ENCODE measurements at regions not wholly inside any gene's neighbourhood (a gene's known extent, or its start where the extent isn't known, plus 50 kb on each side); places are given as distances from the start of the nearest gene placed in this dataset.

GRCh38 chr18:29164020-29164706, 987.2 kb upstream of the CDH2 start:
- no peak for TF ChIP-seq CTCF (IDR thresholded peaks at IDR 0.05; ENCODE audit: insufficient read depth, low read depth, low read length, missing control alignments)
- H3K4me3 ChIP-seq (ENCODE audit: low read depth, low read length) = no peak overlapping the region
- DNase-seq (ENCODE audit: low read depth) = no peak

- no peak for TF ChIP-seq CTCF (IDR thresholded peaks at IDR 0.05; ENCODE audit: insufficient read depth, low read depth, low read length, missing control alignments)
- H3K4me3 ChIP-seq (ENCODE audit: low read depth, low read length) = no peak overlapping the region
- DNase-seq (ENCODE audit: low read depth) = no peak
Observed at GRCh38 chr18:29163596-29163995, 986.7 kb upstream of the CDH2 start.

- DNase-seq (ENCODE audit: low read depth) = no peak
- no peak overlapping the region for H3K4me3 ChIP-seq (ENCODE audit: low read depth, low read length)
- no peak for TF ChIP-seq CTCF (IDR thresholded peaks at IDR 0.05; ENCODE audit: insufficient read depth, low read depth, low read length, missing control alignments)
Observed at GRCh38 chr18:29161429-29161828, 984.5 kb upstream of the CDH2 start.

GRCh38 chr18:29160170-29160569, 983.2 kb upstream of the CDH2 start:
- DNase-seq (ENCODE audit: low read depth) = no peak
- no peak overlapping the region for H3K4me3 ChIP-seq (ENCODE audit: low read depth, low read length)
- TF ChIP-seq CTCF (IDR thresholded peaks at IDR 0.05; ENCODE audit: insufficient read depth, low read depth, low read length, missing control alignments) = no peak

- no peak overlapping the region for H3K4me3 ChIP-seq (ENCODE audit: low read depth, low read length)
- no peak for DNase-seq (ENCODE audit: low read depth)
- TF ChIP-seq CTCF (IDR thresholded peaks at IDR 0.05; ENCODE audit: insufficient read depth, low read depth, low read length, missing control alignments) = no peak
Observed at GRCh38 chr18:29157905-29158304, 981.0 kb upstream of the CDH2 start.

- H3K4me3 ChIP-seq (ENCODE audit: low read depth, low read length) = no peak overlapping the region
- DNase-seq (ENCODE audit: low read depth) = no peak
- no peak for TF ChIP-seq CTCF (IDR thresholded peaks at IDR 0.05; ENCODE audit: insufficient read depth, low read depth, low read length, missing control alignments)
Observed at GRCh38 chr18:29157057-29157780, 980.3 kb upstream of the CDH2 start.

All from GM12865 (cell line).